IMR-90 (cell line): ENCODE measurements at regions not wholly inside any gene's neighbourhood (a gene's known extent, or its start where the extent isn't known, plus 50 kb on each side); places are given as distances from the start of the nearest gene placed in this dataset.

Source experiments
- ATAC-seq: fragments of 200-7000 bp; cut with Tn5 transposase; 2 replicates; pipeline ENCODE4 v1.9.1; 2020; ENCODE audit warnings: low read depth, mild to moderate bottlenecking, moderate library complexity
- BruUV-seq: library from RNA; stranded (reverse); fragments of 400-500 nt; replicated peaks from 2 replicates; lab custom pipeline; 2021; lab: Mats Ljungman, UMichigan
- CTCF ChIA-PET: fragments of 300-600 bp; formaldehyde crosslinking; extraction: SDS; loops from one replicate; lab custom pipeline; 2021; ENCODE audit warnings: antibody characterized with exemption; lab: Yijun Ruan, JAX
- POLR2A ChIA-PET: fragments of 300-600 bp; sonication (Branson Sonifier 250); formaldehyde crosslinking; loops from one replicate; lab custom pipeline; 2022; ENCODE audit warnings: antibody characterized with exemption; ENCODE audit not compliant: unreplicated experiment; lab: Charles Lee
- DNase-seq: peaks from one replicate; pipeline ENCODE4 v3.0.0; 2013
- H2AFZ ChIP-seq: replicated peaks from 2 replicates; pipeline ENCODE3; 2013; ENCODE audit warnings: low read length, mild to moderate bottlenecking; ENCODE audit not compliant: poor library complexity
- H2AK5ac ChIP-seq: 2 replicates; pipeline ENCODE4 v1.6.1; 2013; ENCODE audit warnings: low read depth, low read length, inconsistent platforms
- H2AK9ac ChIP-seq: replicated peaks from 2 replicates; pipeline ENCODE3; 2013; ENCODE audit warnings: mild to moderate bottlenecking, low read depth, low read length, moderate library complexity; ENCODE audit not compliant: poor library complexity
- H2BK120ac ChIP-seq: 2 replicates; pipeline ENCODE4 v1.6.1; 2013; ENCODE audit warnings: low read depth, low read length, inconsistent platforms
- H2BK15ac ChIP-seq: 3 replicates; pipeline ENCODE4 v1.6.1; 2013; ENCODE audit warnings: low read depth, low read length, inconsistent platforms
- H2BK20ac ChIP-seq: 2 replicates; pipeline ENCODE4 v1.6.1; 2013; ENCODE audit warnings: low read depth, mild to moderate bottlenecking, inconsistent platforms, low read length, moderate library complexity
- H2BK5ac ChIP-seq: 2 replicates; pipeline ENCODE4 v1.6.1; 2013; ENCODE audit warnings: mild to moderate bottlenecking, low read depth, low read length, inconsistent platforms; ENCODE audit not compliant: poor library complexity, severe bottlenecking
- H3K14ac ChIP-seq: replicated peaks from 2 replicates; pipeline ENCODE4 v1.6.1; 2013; ENCODE audit warnings: low read depth, low read length, inconsistent platforms
- H3K18ac ChIP-seq: 2 replicates; pipeline ENCODE4 v1.6.1; 2013; ENCODE audit warnings: low read depth, low read length, control low read depth
- H3K23ac ChIP-seq: 2 replicates; pipeline ENCODE4 v1.6.1; 2013; ENCODE audit warnings: low read depth, low read length, inconsistent platforms
- H3K27ac ChIP-seq: 2 replicates; pipeline ENCODE4 v1.5.1; 2013; ENCODE audit warnings: mild to moderate bottlenecking, control low read depth, low read length; ENCODE audit not compliant: insufficient read depth
- H3K27me3 ChIP-seq: 2 replicates; pipeline ENCODE4 v1.6.1; 2013; ENCODE audit warnings: low read length; ENCODE audit not compliant: control insufficient read depth, insufficient read depth
- H3K36me3 ChIP-seq: 2 replicates; pipeline ENCODE4 v1.6.1; 2013; ENCODE audit warnings: low read length, mixed read lengths; ENCODE audit not compliant: control insufficient read depth, insufficient read depth
- H3K4ac ChIP-seq: 2 replicates; pipeline ENCODE4 v1.6.1; 2013; ENCODE audit warnings: low read depth, low read length, inconsistent platforms
- H3K4me1 ChIP-seq: 2 replicates; pipeline ENCODE4 v1.6.1; 2013; ENCODE audit warnings: low read length, mixed read lengths; ENCODE audit not compliant: control insufficient read depth, insufficient read depth
- H3K4me2 ChIP-seq: 2 replicates; pipeline ENCODE4 v1.6.1; 2013; ENCODE audit warnings: low read depth, mild to moderate bottlenecking, control low read depth, low read length, moderate library complexity
- H3K4me3 ChIP-seq: 2 replicates; pipeline ENCODE4 v1.5.1; 2013; ENCODE audit warnings: low read depth, mild to moderate bottlenecking, control low read depth, low read length, moderate library complexity; ENCODE audit not compliant: insufficient read depth
- H3K56ac ChIP-seq: 2 replicates; pipeline ENCODE4 v1.6.1; 2013; ENCODE audit warnings: low read length, inconsistent platforms; ENCODE audit not compliant: insufficient read depth; ENCODE audit errors: extremely low read depth
- H3K79me1 ChIP-seq, 2 experiments: 2 replicates each; pipeline ENCODE4 v1.6.1; 2013; ENCODE audit warnings: low read length in 2 of 2, inconsistent platforms in 1 of 2, low read depth in 1 of 2
- H3K9ac ChIP-seq: 2 replicates; pipeline ENCODE4 v1.6.1; 2013; ENCODE audit warnings: low read depth, low read length, control low read depth
- H3K9me1 ChIP-seq: 2 replicates; pipeline ENCODE4 v1.6.1; 2013; ENCODE audit warnings: low read length, inconsistent platforms; ENCODE audit not compliant: insufficient read depth
- H3K9me3 ChIP-seq: 2 replicates; pipeline ENCODE4 v1.6.1; 2013; ENCODE audit warnings: low read length; ENCODE audit not compliant: control insufficient read depth, insufficient read depth
- H4K20me1 ChIP-seq: 2 replicates; pipeline ENCODE4 v1.6.1; 2013; ENCODE audit warnings: low read length, inconsistent platforms; ENCODE audit not compliant: insufficient read depth
- H4K5ac ChIP-seq: 2 replicates; pipeline ENCODE4 v1.6.1; 2013; ENCODE audit warnings: mild to moderate bottlenecking, low read depth, low read length, control low read depth
- H4K8ac ChIP-seq, 2 experiments: 2 replicates each; pipeline ENCODE4 v1.6.1; 2013; ENCODE audit warnings: low read depth in 2 of 2, low read length in 2 of 2, control low read depth in 1 of 2, inconsistent platforms in 1 of 2
- H4K91ac ChIP-seq: 2 replicates; pipeline ENCODE4 v1.6.1; 2013; ENCODE audit warnings: low read depth, low read length, inconsistent platforms; ENCODE audit not compliant: insufficient read depth
- BHLHE40 ChIP-seq: fragments of 150-350 bp; IDR thresholded peaks from 2 replicates; pipeline ENCODE4 v1.6.1; 2016; ENCODE audit warnings: mild to moderate bottlenecking, low read depth, low read length
- CEBPB ChIP-seq: IDR thresholded peaks from 2 replicates; pipeline ENCODE4 v1.6.1; 2012; ENCODE audit warnings: low read depth, low read length, improper control_type of control experiment
- CHD1 ChIP-seq: IDR thresholded peaks from 2 replicates; pipeline ENCODE4 v1.6.1; 2012; ENCODE audit warnings: low read depth, low read length, improper control_type of control experiment
- CTCF ChIP-seq: conservative IDR thresholded peaks from 2 replicates; pipeline ENCODE4 v1.5.1; 2012; ENCODE audit warnings: mild to moderate bottlenecking, low read depth, low read length, improper control_type of control experiment
- FOS ChIP-seq: fragments of 150-350 bp; IDR thresholded peaks from 2 replicates; pipeline ENCODE4 v1.6.1; 2016; ENCODE audit warnings: low read depth, low read length
- MAZ ChIP-seq: IDR thresholded peaks from 2 replicates; pipeline ENCODE4 v1.6.1; 2012; ENCODE audit warnings: low read depth, mild to moderate bottlenecking, low read length, improper control_type of control experiment, moderate library complexity, borderline replicate concordance
- NFE2L2 ChIP-seq: fragments of 150-350 bp; IDR thresholded peaks from 2 replicates; pipeline ENCODE4 v1.6.1; 2016; ENCODE audit warnings: low read depth, mild to moderate bottlenecking, low read length
- RAD21 ChIP-seq: IDR thresholded peaks from 2 replicates; pipeline ENCODE4 v1.6.1; 2012; ENCODE audit warnings: low read length, improper control_type of control experiment
- RFX5 ChIP-seq: IDR thresholded peaks from 2 replicates; pipeline ENCODE4 v1.8.0; 2012; ENCODE audit warnings: low read depth, mild to moderate bottlenecking, low read length, moderate library complexity
- USF2 ChIP-seq: fragments of 150-350 bp; IDR thresholded peaks from 2 replicates; pipeline ENCODE4 v1.6.1; 2017; ENCODE audit warnings: mild to moderate bottlenecking, antibody characterized with exemption, low read length, low read depth
- WGBS, 2 experiments: methylation state at CpG; one replicate each; pipeline versions ENCODE4 v1.1.5 to v1.1.7; 2013; ENCODE audit warnings: missing lambda C conversion rate in 2 of 2; ENCODE audit not compliant: insufficient read length in 1 of 2; ENCODE audit errors: extremely low coverage in 2 of 2; 5-methylcytosine and 5-hydroxymethylcytosine counted together
- dilution Hi-C: fragments of 300-500 bp; cut with HindIII; formaldehyde crosslinking; loops from one replicate; pipeline ENCODE4 v1.14.3; 2018; ENCODE audit warnings: low sequenced_read_pairs; ENCODE audit not compliant: unreplicated experiment
- in situ Hi-C: fragments of 300-500 bp; cut with MboI; formaldehyde crosslinking; loops from 3 replicates; pipeline ENCODE4 v1.14.3; 2019; ENCODE audit warnings: low sequenced_read_pairs, inconsistent platforms, mixed read lengths
- intact Hi-C: fragments of 100-400 bp; cut with micrococcal nuclease; formaldehyde crosslinking; loops from 2 replicates; pipeline ENCODE4 v1.10.0; 2022
- TF ChIP-seq, protein P1 (sequence below): fragments of 150-350 bp; IDR thresholded peaks from 2 replicates; pipeline ENCODE4 v1.6.1; 2016; ENCODE audit warnings: low read depth, mild to moderate bottlenecking, low read length, moderate library complexity, borderline replicate concordance

DNA sequence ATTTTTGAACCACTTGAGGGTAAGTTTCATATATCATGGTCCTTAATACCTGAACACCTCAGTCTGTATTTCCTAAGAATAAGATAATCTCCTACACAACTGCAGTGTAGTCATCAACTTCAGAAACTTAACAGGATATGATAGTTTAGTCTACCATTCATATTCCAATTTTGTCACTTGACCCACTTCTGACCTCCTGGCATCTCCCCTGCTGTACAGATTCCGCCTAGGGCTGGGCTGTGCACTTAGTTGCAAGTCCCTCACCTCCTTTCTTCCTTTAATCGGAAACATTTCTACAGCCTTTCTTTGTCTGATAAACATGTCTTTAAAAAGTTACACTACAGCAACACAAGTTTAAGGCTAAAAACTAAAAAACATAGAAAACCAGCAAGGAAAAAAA, 218.4 kb upstream of the SLCO3A1 start:
- in situ Hi-C loops, result no loop called here
- Histone ChIP-seq H4K91ac (no peak overlapping the region), H3K79me1 (no peaks in the 10 kb centered on the region), H2BK15ac (no peak overlapping the region), H2BK20ac (no peak overlapping the region), H3K9ac (no peak overlapping the region), H3K9me1 (no peaks in the 10 kb centered on the region), H2BK5ac (no peak overlapping the region), H3K4me2 (no peak overlapping the region), H3K4me1 (no peaks in the 10 kb centered on the region), H2AK5ac (no peak overlapping the region), H3K36me3 (no peaks in the 10 kb centered on the region), H2AK9ac (no peak overlapping the region), H3K18ac (no peak overlapping the region), H2AFZ (no peak overlapping the region), H3K27ac (no peak overlapping the region), H3K4ac (no peak overlapping the region), H3K27me3 (no peaks in the 10 kb centered on the region), H3K9me3 (no peaks in the 10 kb centered on the region), H4K8ac (no peak overlapping the region), H4K20me1 (no peaks in the 10 kb centered on the region), H2BK120ac (no peak overlapping the region), H3K4me3 (no peak overlapping the region), H4K5ac (no peak overlapping the region), H3K56ac (no peak overlapping the region), H3K23ac (no peak overlapping the region), H3K14ac (no peak overlapping the region)
- no CpG with 5 or more reads among the region's 2 CpGs for WGBS, 2 experiments
- POLR2A ChIA-PET, result no interaction called here
- dilution Hi-C loops, result no loop called here
- intact Hi-C loops, result no loop called here
- no peak for TF ChIP-seq CEBPB
- TF ChIP-seq RAD21, result no peak
- no peak for TF ChIP-seq USF2
- no peak for TF ChIP-seq BHLHE40
- no peak for TF ChIP-seq FOS
- TF ChIP-seq, protein P1, sequence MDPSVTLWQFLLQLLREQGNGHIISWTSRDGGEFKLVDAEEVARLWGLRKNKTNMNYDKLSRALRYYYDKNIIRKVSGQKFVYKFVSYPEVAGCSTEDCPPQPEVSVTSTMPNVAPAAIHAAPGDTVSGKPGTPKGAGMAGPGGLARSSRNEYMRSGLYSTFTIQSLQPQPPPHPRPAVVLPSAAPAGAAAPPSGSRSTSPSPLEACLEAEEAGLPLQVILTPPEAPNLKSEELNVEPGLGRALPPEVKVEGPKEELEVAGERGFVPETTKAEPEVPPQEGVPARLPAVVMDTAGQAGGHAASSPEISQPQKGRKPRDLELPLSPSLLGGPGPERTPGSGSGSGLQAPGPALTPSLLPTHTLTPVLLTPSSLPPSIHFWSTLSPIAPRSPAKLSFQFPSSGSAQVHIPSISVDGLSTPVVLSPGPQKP, result no peak
- TF ChIP-seq CTCF, result no peak
- no peak for TF ChIP-seq MAZ
- TF ChIP-seq RFX5, result no peak
- no peak for TF ChIP-seq CHD1
- TF ChIP-seq NFE2L2, result no peak
- no TSS peak for BruUV-seq
- DNase-seq (no peak), ATAC-seq (no peak)
- CTCF ChIA-PET, result no interaction called here
